ENCODE measurements at regions not wholly inside any gene's neighbourhood (a gene's known extent, or its start where the extent isn't known, plus 50 kb on each side); places are given as distances from the start of the nearest gene placed in this dataset.

- no peak overlapping the region for H3K4me3 ChIP-seq
- H3K9me3 ChIP-seq, result no peaks in the 10 kb centered on the region
- no peaks in the 10 kb centered on the region for H3K27me3 ChIP-seq (replicated peaks in 1 of 7)
- DNase-seq, result no peak
- TF ChIP-seq POLR2A (IDR thresholded peaks at IDR 0.05), result no peak
- TF ChIP-seq, protein P1, sequence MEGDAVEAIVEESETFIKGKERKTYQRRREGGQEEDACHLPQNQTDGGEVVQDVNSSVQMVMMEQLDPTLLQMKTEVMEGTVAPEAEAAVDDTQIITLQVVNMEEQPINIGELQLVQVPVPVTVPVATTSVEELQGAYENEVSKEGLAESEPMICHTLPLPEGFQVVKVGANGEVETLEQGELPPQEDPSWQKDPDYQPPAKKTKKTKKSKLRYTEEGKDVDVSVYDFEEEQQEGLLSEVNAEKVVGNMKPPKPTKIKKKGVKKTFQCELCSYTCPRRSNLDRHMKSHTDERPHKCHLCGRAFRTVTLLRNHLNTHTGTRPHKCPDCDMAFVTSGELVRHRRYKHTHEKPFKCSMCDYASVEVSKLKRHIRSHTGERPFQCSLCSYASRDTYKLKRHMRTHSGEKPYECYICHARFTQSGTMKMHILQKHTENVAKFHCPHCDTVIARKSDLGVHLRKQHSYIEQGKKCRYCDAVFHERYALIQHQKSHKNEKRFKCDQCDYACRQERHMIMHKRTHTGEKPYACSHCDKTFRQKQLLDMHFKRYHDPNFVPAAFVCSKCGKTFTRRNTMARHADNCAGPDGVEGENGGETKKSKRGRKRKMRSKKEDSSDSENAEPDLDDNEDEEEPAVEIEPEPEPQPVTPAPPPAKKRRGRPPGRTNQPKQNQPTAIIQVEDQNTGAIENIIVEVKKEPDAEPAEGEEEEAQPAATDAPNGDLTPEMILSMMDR (IDR thresholded peaks at IDR 0.05 in 8 of 11, conservative IDR thresholded peaks at IDR 0.05 in 3 of 11), result no peak
- no peak for TF ChIP-seq POLR2AphosphoS5 (IDR thresholded peaks at IDR 0.05)
- no peaks in the 10 kb centered on the region for H3K4me1 ChIP-seq
- H3K27ac ChIP-seq, result no peak overlapping the region
- intact Hi-C loops (cut with DNase I; ENCODE audit: low total_unique reads), result no loop called here
- 57 to 78% (median 71%) methylated on average over 10 of the region's 10 CpGs for WGBS, 5 donors
- no peaks in the 10 kb centered on the region for H3K36me3 ChIP-seq
These were observed 56.4 kb downstream of the MYCN start for GRCh38 chr2:15996536-15997423.

Small RNA genes lying in the stretch of these regions (small RNA-seq; reads per million reads assigned to genes)
- 0 reads per million in 4 donors for gene AC174048.1
- gene RF00561, result 0 reads per million in 4 donors
